LNCAP (cell line): ENCODE measurements at regions not wholly inside any gene's neighbourhood (a gene's known extent, or its start where the extent isn't known, plus 50 kb on each side); places are given as distances from the start of the nearest gene placed in this dataset.

ENCODE experiments used
- TF ChIP-seq, protein P1 (sequence below): fragments of 450-650 bp; IDR thresholded peaks from 2 replicates; pipeline ENCODE4 v1.5.1; 2017; ENCODE audit warnings: mild to moderate bottlenecking

- TF ChIP-seq, protein P1, sequence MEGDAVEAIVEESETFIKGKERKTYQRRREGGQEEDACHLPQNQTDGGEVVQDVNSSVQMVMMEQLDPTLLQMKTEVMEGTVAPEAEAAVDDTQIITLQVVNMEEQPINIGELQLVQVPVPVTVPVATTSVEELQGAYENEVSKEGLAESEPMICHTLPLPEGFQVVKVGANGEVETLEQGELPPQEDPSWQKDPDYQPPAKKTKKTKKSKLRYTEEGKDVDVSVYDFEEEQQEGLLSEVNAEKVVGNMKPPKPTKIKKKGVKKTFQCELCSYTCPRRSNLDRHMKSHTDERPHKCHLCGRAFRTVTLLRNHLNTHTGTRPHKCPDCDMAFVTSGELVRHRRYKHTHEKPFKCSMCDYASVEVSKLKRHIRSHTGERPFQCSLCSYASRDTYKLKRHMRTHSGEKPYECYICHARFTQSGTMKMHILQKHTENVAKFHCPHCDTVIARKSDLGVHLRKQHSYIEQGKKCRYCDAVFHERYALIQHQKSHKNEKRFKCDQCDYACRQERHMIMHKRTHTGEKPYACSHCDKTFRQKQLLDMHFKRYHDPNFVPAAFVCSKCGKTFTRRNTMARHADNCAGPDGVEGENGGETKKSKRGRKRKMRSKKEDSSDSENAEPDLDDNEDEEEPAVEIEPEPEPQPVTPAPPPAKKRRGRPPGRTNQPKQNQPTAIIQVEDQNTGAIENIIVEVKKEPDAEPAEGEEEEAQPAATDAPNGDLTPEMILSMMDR = no peak
These were observed 105.1 kb upstream of the SGCD start for GRCh38 chr5:156221816-156222215.

GRCh38 chr5:156223547-156223946, 103.4 kb upstream of the SGCD start:
- TF ChIP-seq, protein P1 = no peak

GRCh38 chr5:156230887-156231286, 96.1 kb upstream of the SGCD start:
- TF ChIP-seq, protein P1 = no peak

GRCh38 chr5:156232251-156232869, 94.6 kb upstream of the SGCD start:
- TF ChIP-seq, protein P1 = no peak

DNA sequence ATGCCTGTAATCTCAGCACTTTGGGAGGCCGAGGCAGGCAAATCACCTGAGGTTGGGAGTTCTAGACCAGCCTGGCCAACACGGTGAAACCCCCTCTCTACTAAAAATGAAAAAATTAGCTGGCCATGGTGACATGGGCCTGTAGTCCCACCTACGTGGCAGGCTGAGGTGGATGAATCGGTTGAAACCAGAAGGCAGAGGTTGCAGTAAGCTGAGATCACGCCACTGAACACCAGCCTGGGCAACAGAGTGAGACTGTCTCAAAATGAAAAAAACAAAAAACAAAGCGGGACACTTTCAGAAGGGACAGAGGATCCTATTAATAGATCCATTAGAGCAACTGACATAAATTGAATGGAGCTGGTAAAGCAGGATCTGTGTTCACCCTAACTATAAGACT, 89.6 kb upstream of the SGCD start:
- TF ChIP-seq, protein P1 = no peak

- TF ChIP-seq, protein P1 = no peak
These were observed 87.2 kb upstream of the SGCD start for GRCh38 chr5:156239800-156240199.

DNA sequence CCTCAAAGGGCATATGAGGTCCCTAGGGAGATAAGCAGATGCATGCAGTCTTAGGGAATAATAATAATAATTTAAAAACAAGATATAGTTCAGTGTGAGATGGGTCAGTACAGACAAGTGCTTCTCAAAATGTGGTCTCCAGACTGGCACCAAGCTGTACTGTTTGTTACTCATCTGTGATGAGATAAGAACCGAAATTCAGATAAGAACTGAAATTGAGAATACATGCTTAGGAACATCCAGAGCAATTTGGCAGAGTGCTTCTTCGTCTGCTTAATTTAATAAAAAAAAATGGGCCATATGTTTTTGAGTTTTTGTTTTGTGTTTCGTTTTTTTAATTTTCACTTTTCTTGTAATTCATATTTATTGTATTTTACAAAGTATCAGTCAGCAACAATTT, 86.5 kb upstream of the SGCD start:
- TF ChIP-seq, protein P1 = no peak

- TF ChIP-seq, protein P1 = no peak
These were observed 85.7 kb upstream of the SGCD start for GRCh38 chr5:156241266-156241665.
